Large intestine (tissue), 3 donors: ENCODE measurements at regions not wholly inside any gene's neighbourhood (a gene's known extent, or its start where the extent isn't known, plus 50 kb on each side); places are given as distances from the start of the nearest gene placed in this dataset.

Experiments used
- DNase-seq, 2 donors: peaks; one replicate each; pipeline versions ENCODE4 v3.0.0 to v3.0.0-alpha.2; 2013
- H3K27ac ChIP-seq: one replicate; pipeline ENCODE4 v1.5.1; 2013; ENCODE audit warnings: low read length
- H3K27me3 ChIP-seq: 2 replicates; pipeline ENCODE4 v1.6.1; 2013; ENCODE audit warnings: low read length; ENCODE audit not compliant: control insufficient read depth, insufficient read depth
- H3K36me3 ChIP-seq: 2 replicates; pipeline ENCODE4 v1.6.1; 2013; ENCODE audit warnings: low read length; ENCODE audit not compliant: control insufficient read depth, insufficient read depth
- H3K4me1 ChIP-seq: one replicate; pipeline ENCODE4 v1.6.1; 2013; ENCODE audit warnings: low read length; ENCODE audit not compliant: control insufficient read depth, insufficient read depth
- H3K4me3 ChIP-seq: one replicate; pipeline ENCODE4 v1.5.1; 2013; ENCODE audit warnings: low read length
- H3K9me3 ChIP-seq: one replicate; pipeline ENCODE4 v1.6.1; 2013; ENCODE audit warnings: mild to moderate bottlenecking, low read depth, low read length, moderate library complexity; ENCODE audit not compliant: control insufficient read depth
- WGBS: methylation state at CpG from one replicate; pipeline ENCODE4 v1.1.5; 2013; ENCODE audit warnings: low lambda C conversion rate; ENCODE audit not compliant: insufficient coverage; 5-methylcytosine and 5-hydroxymethylcytosine counted together

- Histone ChIP-seq H3K9me3 (no peaks in the 10 kb centered on the region), H3K36me3 (no peaks in the 10 kb centered on the region), H3K27ac (no peak overlapping the region), H3K27me3 (no peaks in the 10 kb centered on the region), H3K4me1 (no peaks in the 10 kb centered on the region), H3K4me3 (no peak overlapping the region)
- no peak for DNase-seq
- 100% methylated on average over 1 of the region's 1 CpG for WGBS
These were observed 123.6 kb upstream of the KAZN start for GRCh38 chr1:14474856-14475255.

- Histone ChIP-seq H3K9me3 (no peaks in the 10 kb centered on the region), H3K4me3 (no peak overlapping the region), H3K36me3 (no peaks in the 10 kb centered on the region), H3K27ac (no peak overlapping the region), H3K4me1 (no peaks in the 10 kb centered on the region), H3K27me3 (no peaks in the 10 kb centered on the region)
- no CpG with 5 or more reads among the region's 8 CpGs for WGBS
- no peak for DNase-seq
These were observed 122.1 kb upstream of the KAZN start for GRCh38 chr1:14476170-14476955.

GRCh38 chr1:14478120-14478519 lies 120.4 kb upstream of the KAZN start:
- H3K27me3 ChIP-seq: no peaks in the 10 kb centered on the region
- H3K4me1 ChIP-seq: no peaks in the 10 kb centered on the region
- no peak overlapping the region for H3K27ac ChIP-seq
- H3K9me3 ChIP-seq: no peaks in the 10 kb centered on the region
- 100% methylated on average over 1 of the region's 2 CpGs for WGBS
- no peak for DNase-seq
- no peaks in the 10 kb centered on the region for H3K36me3 ChIP-seq
- H3K4me3 ChIP-seq: no peak overlapping the region

- no peak overlapping the region for H3K4me3 ChIP-seq
- no peaks in the 10 kb centered on the region for H3K36me3 ChIP-seq
- H3K27ac ChIP-seq: no peak overlapping the region
- H3K9me3 ChIP-seq: no peaks in the 10 kb centered on the region
- no peaks in the 10 kb centered on the region for H3K27me3 ChIP-seq
- WGBS: no CpG with 5 or more reads among the region's 4 CpGs
- H3K4me1 ChIP-seq: no peaks in the 10 kb centered on the region
- DNase-seq: no peak
These were observed 118.6 kb upstream of the KAZN start for GRCh38 chr1:14479865-14480264.

GRCh38 chr1:14482784-14483450 lies 115.6 kb upstream of the KAZN start:
- 80% methylated on average over 2 of the region's 7 CpGs for WGBS
- no peak overlapping the region for H3K4me3 ChIP-seq
- no peaks in the 10 kb centered on the region for H3K27me3 ChIP-seq
- no peaks in the 10 kb centered on the region for H3K9me3 ChIP-seq
- no peak for DNase-seq
- H3K27ac ChIP-seq: no peak overlapping the region
- no peaks in the 10 kb centered on the region for H3K4me1 ChIP-seq
- no peaks in the 10 kb centered on the region for H3K36me3 ChIP-seq

- no peaks in the 10 kb centered on the region for H3K4me1 ChIP-seq
- H3K9me3 ChIP-seq: no peaks in the 10 kb centered on the region
- no peaks in the 10 kb centered on the region for H3K36me3 ChIP-seq
- no peak overlapping the region for H3K27ac ChIP-seq
- H3K27me3 ChIP-seq: no peaks in the 10 kb centered on the region
- no CpG with 5 or more reads among the region's 5 CpGs for WGBS
- no peak for DNase-seq
- no peak overlapping the region for H3K4me3 ChIP-seq
These were observed 113.2 kb upstream of the KAZN start for GRCh38 chr1:14485285-14485684.

- no peak overlapping the region for H3K4me3 ChIP-seq
- no peaks in the 10 kb centered on the region for H3K36me3 ChIP-seq
- no peaks in the 10 kb centered on the region for H3K9me3 ChIP-seq
- no peak overlapping the region for H3K27ac ChIP-seq
- H3K4me1 ChIP-seq: no peaks in the 10 kb centered on the region
- DNase-seq: no peak
- 89% methylated on average over 1 of the region's 8 CpGs for WGBS
- no peaks in the 10 kb centered on the region for H3K27me3 ChIP-seq
These were observed 111.9 kb upstream of the KAZN start for GRCh38 chr1:14486401-14487201.

- no CpG with 5 or more reads among the region's 3 CpGs for WGBS
- Histone ChIP-seq H3K4me1 (no peaks in the 10 kb centered on the region), H3K36me3 (no peaks in the 10 kb centered on the region), H3K9me3 (no peaks in the 10 kb centered on the region), H3K4me3 (no peak overlapping the region), H3K27ac (no peak overlapping the region), H3K27me3 (no peaks in the 10 kb centered on the region)
- no peak for DNase-seq
These were observed 110.8 kb upstream of the KAZN start for GRCh38 chr1:14487671-14488070.

GRCh38 chr1:14494911-14495310 lies 103.6 kb upstream of the KAZN start:
- no peak overlapping the region for H3K27ac ChIP-seq
- H3K27me3 ChIP-seq: no peaks in the 10 kb centered on the region
- no peaks in the 10 kb centered on the region for H3K36me3 ChIP-seq
- no peaks in the 10 kb centered on the region for H3K9me3 ChIP-seq
- H3K4me3 ChIP-seq: no peak overlapping the region
- no peak for DNase-seq
- H3K4me1 ChIP-seq: no peaks in the 10 kb centered on the region
- no CpG with 5 or more reads among the region's 1 CpG for WGBS

- Histone ChIP-seq H3K9me3 (no peaks in the 10 kb centered on the region), H3K4me3 (no peak overlapping the region), H3K27ac (no peak overlapping the region), H3K27me3 (no peaks in the 10 kb centered on the region), H3K4me1 (no peaks in the 10 kb centered on the region), H3K36me3 (no peaks in the 10 kb centered on the region)
- no CpG with 5 or more reads among the region's 1 CpG for WGBS
- DNase-seq: no peak
These were observed 103.1 kb upstream of the KAZN start for GRCh38 chr1:14495381-14495780.
